ENCODE measurements at regions not wholly inside any gene's neighbourhood (a gene's known extent, or its start where the extent isn't known, plus 50 kb on each side); places are given as distances from the start of the nearest gene placed in this dataset.
A peak's percentile ranks its signal among the peaks of the same experiment; 100 is the strongest.

DNA sequence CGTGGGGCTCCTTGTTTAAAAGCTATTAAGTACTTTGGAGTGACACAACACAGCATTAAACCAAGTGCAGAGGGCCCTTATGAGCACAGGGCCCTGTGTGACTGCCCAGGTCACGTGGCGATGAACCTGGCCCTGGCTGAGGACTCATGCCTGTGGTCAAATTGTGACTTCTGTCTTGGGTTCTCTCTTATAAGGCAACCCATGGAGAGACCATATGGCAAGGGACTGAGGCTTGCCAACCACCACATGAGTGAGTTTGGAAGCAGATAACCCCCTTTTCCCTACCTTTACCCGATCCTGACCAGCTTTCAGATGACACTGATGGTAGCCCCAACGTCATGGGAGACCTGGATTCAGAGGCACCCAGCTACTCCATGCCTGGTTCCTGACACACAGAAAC lies 140.5 kb downstream of the ZBTB18 start:
- no peak overlapping the region for H3K4me3 ChIP-seq (ENCODE audit: low read depth, low read length)
- H3K4me1 ChIP-seq: peaks cover 4% of the 10 kb centered on the region
- TF ChIP-seq, protein P1, sequence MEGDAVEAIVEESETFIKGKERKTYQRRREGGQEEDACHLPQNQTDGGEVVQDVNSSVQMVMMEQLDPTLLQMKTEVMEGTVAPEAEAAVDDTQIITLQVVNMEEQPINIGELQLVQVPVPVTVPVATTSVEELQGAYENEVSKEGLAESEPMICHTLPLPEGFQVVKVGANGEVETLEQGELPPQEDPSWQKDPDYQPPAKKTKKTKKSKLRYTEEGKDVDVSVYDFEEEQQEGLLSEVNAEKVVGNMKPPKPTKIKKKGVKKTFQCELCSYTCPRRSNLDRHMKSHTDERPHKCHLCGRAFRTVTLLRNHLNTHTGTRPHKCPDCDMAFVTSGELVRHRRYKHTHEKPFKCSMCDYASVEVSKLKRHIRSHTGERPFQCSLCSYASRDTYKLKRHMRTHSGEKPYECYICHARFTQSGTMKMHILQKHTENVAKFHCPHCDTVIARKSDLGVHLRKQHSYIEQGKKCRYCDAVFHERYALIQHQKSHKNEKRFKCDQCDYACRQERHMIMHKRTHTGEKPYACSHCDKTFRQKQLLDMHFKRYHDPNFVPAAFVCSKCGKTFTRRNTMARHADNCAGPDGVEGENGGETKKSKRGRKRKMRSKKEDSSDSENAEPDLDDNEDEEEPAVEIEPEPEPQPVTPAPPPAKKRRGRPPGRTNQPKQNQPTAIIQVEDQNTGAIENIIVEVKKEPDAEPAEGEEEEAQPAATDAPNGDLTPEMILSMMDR (IDR thresholded peaks at IDR 0.05; ENCODE audit: low read depth, low read length): no peak
- no peaks in the 10 kb centered on the region for H3K27me3 ChIP-seq
- H3K9me3 ChIP-seq: no peaks in the 10 kb centered on the region
- no peaks in the 10 kb centered on the region for H3K36me3 ChIP-seq
- no peak for DNase-seq

DNA sequence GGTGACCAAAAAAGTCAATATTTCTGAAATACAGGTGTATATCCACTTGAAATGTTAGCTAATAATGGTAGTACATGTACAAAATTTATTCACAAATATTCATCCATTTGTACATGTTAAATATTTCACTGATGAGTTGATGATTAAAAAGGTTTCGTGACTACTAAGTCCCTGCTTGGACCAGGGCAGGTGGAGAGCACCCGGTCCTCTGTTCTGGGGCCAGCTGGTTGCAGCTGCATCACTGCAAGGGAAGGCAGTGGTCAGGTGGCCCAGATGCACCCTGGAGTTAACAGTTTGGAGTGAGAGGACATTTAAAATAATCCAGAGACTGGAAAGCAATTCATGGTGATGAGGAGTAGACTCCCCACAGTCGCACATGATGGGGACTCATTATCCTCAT lies 141.2 kb downstream of the ZBTB18 start:
- no peaks in the 10 kb centered on the region for H3K27me3 ChIP-seq
- H3K36me3 ChIP-seq: no peaks in the 10 kb centered on the region
- H3K9me3 ChIP-seq: no peaks in the 10 kb centered on the region
- TF ChIP-seq, protein P1 (IDR thresholded peaks at IDR 0.05; ENCODE audit: low read depth, low read length): no peak
- peaks cover 12% of the 10 kb centered on the region for H3K4me1 ChIP-seq
- DNase-seq: no peak
- H3K4me3 ChIP-seq (ENCODE audit: low read depth, low read length): no peak overlapping the region

DNA sequence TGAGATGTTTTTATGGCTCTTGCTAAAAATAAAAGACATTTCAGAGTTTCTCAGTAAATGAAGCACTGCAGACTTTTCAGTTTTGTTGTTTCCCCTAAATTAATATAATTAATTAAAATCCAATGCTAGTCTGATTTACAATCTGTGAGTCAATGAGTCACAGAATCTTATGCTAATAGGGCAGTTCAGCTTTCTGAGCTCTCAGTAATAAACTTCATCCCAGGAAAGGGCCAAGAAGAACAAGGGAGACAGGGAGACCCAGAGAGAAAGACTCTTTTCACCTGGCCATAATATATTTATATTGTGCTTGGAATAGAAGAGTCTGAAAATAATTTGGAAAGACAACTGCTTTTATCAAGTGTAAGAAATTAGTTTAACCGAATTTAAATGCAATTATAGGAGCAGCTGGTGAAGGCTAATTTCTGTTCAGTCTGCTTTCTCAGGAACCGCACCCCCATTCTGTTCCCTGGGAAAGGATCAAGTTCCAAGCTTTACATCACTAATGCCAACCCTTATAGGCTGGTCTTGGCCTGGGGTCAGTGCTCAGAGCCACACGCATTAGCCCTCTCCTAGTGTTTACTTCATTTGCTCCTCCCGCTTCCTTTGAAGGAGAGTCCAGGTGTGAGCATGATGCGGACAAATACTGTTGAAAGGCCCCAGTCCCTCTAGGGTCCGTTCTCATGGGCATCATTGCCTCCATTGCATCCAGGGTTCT lies 145.6 kb downstream of the ZBTB18 start:
- no peak overlapping the region for H3K4me3 ChIP-seq (ENCODE audit: low read depth, low read length)
- TF ChIP-seq, protein P1 (IDR thresholded peaks at IDR 0.05; ENCODE audit: low read depth, low read length): no peak
- H3K4me1 ChIP-seq: peaks cover 13% of the 10 kb centered on the region
- H3K36me3 ChIP-seq: no peaks in the 10 kb centered on the region
- no peaks in the 10 kb centered on the region for H3K27me3 ChIP-seq
- H3K9me3 ChIP-seq: no peaks in the 10 kb centered on the region
- DNase-seq: peak; percentile 33

DNA sequence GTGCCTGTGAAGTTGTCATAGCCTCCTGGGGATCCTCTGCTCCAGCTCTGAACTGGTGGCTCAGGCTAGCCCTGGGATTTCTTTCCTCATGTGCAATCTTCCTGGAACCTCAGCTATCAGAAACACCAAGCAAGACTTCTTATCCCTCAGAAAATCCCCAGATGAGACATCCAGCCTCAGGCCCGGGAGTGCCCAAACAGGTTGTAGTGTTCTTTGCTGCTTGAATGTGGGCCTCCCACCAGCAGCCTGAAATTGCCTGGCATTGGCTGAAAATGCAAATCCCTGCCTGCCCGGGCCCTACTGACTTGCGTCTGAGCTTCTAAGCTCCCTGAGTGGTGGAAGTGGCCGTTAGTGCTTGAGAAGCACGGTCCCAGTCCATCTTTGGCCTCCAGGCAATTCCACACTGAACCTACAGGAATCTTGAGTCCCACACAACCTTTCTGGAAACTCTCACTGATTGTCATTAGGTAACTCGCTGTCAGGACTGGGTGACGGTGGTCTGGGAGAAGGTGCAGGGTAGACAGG lies 146.8 kb downstream of the ZBTB18 start:
- Histone ChIP-seq H3K27me3 (no peaks in the 10 kb centered on the region), H3K4me3 (ENCODE audit: low read depth, low read length) (no peak overlapping the region), H3K4me1 (peaks cover 13% of the 10 kb centered on the region), H3K36me3 (no peaks in the 10 kb centered on the region), H3K9me3 (no peaks in the 10 kb centered on the region)
- no peak for DNase-seq
- TF ChIP-seq, protein P1 (IDR thresholded peaks at IDR 0.05; ENCODE audit: low read depth, low read length): no peak

DNA sequence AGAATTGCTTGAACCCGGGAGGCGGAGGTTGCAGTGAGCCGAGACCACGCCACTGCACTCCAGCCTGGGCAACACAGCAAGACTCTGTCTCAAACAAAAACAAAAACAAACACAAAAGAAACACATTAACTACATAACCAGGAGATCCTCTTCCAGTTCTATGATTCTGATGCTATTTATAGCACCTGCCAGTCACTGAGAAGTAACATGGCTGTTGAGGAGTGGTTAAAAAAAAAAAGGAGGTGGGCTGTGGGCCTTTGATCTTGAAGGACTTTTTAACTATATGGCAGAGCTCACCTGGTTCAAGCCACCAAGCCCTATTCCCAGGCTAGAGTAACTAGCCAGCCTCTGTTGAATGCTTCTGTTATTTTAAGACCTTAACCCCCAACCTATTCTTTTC lies 148.8 kb downstream of the ZBTB18 start:
- Histone ChIP-seq H3K4me3 (ENCODE audit: low read depth, low read length) (no peak overlapping the region), H3K36me3 (no peaks in the 10 kb centered on the region), H3K9me3 (no peaks in the 10 kb centered on the region), H3K27me3 (no peaks in the 10 kb centered on the region), H3K4me1 (peaks cover 13% of the 10 kb centered on the region)
- TF ChIP-seq, protein P1 (IDR thresholded peaks at IDR 0.05; ENCODE audit: low read depth, low read length): no peak
- DNase-seq: no peak

DNA sequence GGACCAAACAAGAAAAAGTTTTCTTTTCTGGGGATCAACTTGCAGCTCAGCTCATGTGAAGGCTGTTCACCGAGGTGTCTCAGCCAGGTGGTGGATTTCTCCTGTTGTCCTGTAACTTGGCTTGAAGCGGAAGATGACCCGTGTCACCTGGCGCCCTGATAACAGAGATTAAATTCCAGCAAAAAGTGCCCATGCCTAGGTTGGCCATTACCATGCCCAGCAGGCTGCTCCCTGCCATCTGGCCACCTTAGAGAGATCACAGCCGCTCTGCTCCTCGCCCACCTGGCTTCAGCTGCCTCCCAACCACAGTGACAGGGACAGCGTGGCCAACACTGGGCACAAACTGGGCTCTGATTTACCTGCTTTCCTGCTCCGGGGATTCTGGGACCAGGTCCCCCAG lies 149.5 kb downstream of the ZBTB18 start:
- Histone ChIP-seq H3K4me1 (peaks cover 13% of the 10 kb centered on the region), H3K27me3 (no peaks in the 10 kb centered on the region), H3K36me3 (no peaks in the 10 kb centered on the region), H3K4me3 (ENCODE audit: low read depth, low read length) (no peak overlapping the region), H3K9me3 (no peaks in the 10 kb centered on the region)
- TF ChIP-seq, protein P1 (IDR thresholded peaks at IDR 0.05; ENCODE audit: low read depth, low read length): no peak
- DNase-seq: no peak
